ENCODE measurements at regions not wholly inside any gene's neighbourhood (a gene's known extent, or its start where the extent isn't known, plus 50 kb on each side); places are given as distances from the start of the nearest gene placed in this dataset.

DNA sequence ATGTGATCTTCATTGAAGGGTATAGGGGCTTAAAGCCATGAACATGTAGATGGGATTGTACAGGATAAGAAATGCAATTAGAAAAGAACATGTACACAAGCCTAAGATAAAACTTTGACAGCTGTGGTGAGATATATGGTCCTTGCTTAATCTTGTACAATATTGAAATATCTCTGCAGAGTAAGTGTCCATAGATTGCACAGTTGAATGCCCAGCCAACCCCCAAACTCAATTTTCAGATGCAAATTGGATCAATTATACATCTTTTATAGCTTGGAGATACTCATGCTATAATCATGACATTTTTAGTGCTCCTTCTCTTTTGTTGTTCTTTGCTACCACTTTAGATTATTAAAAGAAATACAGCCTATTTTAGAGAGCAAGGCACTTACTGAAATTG, 59.5 kb upstream of the CHSY3 start:
- in situ Hi-C loops (cut with HindIII; ENCODE audit: low pct_unique_long_range_greater_than_20kb, low sequenced_read_pairs) (no loop called here), intact Hi-C loops (cut with micrococcal nuclease; ENCODE audit: unreplicated experiment) (no loop called here)
- H3K4me3 ChIP-seq (ENCODE audit: low read depth in 2 of 2, low read length in 2 of 2): no peak overlapping the region
- DNase-seq (ENCODE audit: low read depth, low spot score) (no peak), ATAC-seq (no peak)
- no TSS peak for BruUV-seq (replicated peaks)
- TF ChIP-seq TCF7L2 (IDR thresholded peaks at IDR 0.05; ENCODE audit: low read depth, low read length): no peak
- TF ChIP-seq POLR2AphosphoS5 (IDR thresholded peaks at IDR 0.05; ENCODE audit: low read depth, low read length): no peak
- TF ChIP-seq, protein P1, sequence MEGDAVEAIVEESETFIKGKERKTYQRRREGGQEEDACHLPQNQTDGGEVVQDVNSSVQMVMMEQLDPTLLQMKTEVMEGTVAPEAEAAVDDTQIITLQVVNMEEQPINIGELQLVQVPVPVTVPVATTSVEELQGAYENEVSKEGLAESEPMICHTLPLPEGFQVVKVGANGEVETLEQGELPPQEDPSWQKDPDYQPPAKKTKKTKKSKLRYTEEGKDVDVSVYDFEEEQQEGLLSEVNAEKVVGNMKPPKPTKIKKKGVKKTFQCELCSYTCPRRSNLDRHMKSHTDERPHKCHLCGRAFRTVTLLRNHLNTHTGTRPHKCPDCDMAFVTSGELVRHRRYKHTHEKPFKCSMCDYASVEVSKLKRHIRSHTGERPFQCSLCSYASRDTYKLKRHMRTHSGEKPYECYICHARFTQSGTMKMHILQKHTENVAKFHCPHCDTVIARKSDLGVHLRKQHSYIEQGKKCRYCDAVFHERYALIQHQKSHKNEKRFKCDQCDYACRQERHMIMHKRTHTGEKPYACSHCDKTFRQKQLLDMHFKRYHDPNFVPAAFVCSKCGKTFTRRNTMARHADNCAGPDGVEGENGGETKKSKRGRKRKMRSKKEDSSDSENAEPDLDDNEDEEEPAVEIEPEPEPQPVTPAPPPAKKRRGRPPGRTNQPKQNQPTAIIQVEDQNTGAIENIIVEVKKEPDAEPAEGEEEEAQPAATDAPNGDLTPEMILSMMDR (IDR thresholded peaks at IDR 0.05): no peak
- no peak for TF ChIP-seq SIN3A (IDR thresholded peaks at IDR 0.05; ENCODE audit: borderline replicate concordance, insufficient read depth, low read depth, low read length)
- TF ChIP-seq, protein P2, sequence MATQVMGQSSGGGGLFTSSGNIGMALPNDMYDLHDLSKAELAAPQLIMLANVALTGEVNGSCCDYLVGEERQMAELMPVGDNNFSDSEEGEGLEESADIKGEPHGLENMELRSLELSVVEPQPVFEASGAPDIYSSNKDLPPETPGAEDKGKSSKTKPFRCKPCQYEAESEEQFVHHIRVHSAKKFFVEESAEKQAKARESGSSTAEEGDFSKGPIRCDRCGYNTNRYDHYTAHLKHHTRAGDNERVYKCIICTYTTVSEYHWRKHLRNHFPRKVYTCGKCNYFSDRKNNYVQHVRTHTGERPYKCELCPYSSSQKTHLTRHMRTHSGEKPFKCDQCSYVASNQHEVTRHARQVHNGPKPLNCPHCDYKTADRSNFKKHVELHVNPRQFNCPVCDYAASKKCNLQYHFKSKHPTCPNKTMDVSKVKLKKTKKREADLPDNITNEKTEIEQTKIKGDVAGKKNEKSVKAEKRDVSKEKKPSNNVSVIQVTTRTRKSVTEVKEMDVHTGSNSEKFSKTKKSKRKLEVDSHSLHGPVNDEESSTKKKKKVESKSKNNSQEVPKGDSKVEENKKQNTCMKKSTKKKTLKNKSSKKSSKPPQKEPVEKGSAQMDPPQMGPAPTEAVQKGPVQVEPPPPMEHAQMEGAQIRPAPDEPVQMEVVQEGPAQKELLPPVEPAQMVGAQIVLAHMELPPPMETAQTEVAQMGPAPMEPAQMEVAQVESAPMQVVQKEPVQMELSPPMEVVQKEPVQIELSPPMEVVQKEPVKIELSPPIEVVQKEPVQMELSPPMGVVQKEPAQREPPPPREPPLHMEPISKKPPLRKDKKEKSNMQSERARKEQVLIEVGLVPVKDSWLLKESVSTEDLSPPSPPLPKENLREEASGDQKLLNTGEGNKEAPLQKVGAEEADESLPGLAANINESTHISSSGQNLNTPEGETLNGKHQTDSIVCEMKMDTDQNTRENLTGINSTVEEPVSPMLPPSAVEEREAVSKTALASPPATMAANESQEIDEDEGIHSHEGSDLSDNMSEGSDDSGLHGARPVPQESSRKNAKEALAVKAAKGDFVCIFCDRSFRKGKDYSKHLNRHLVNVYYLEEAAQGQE (IDR thresholded peaks at IDR 0.05; ENCODE audit: insufficient read depth in 1 of 2, low read depth in 2 of 2, low read length in 1 of 2): no peak
- ChIA-PET POLR2A (no interaction called here), CTCF (no interaction called here)
- peaks cover 4% of the 10 kb centered on the region; the same call in 1 of the 2 replicates for H3K27me3 ChIP-seq (ENCODE audit: control insufficient read depth, insufficient read depth, low read length)
- no peaks in the 10 kb centered on the region for H3K4me1 ChIP-seq (ENCODE audit: control insufficient read depth, insufficient read depth, low read length)
- no peaks in the 10 kb centered on the region for H3K36me3 ChIP-seq (ENCODE audit: control insufficient read depth, insufficient read depth, low read length)
- H3K27ac ChIP-seq (ENCODE audit: low read length): no peak overlapping the region
- no peaks in the 10 kb centered on the region for H3K9me3 ChIP-seq (ENCODE audit: control insufficient read depth, insufficient read depth, low read depth, low read length)

DNA sequence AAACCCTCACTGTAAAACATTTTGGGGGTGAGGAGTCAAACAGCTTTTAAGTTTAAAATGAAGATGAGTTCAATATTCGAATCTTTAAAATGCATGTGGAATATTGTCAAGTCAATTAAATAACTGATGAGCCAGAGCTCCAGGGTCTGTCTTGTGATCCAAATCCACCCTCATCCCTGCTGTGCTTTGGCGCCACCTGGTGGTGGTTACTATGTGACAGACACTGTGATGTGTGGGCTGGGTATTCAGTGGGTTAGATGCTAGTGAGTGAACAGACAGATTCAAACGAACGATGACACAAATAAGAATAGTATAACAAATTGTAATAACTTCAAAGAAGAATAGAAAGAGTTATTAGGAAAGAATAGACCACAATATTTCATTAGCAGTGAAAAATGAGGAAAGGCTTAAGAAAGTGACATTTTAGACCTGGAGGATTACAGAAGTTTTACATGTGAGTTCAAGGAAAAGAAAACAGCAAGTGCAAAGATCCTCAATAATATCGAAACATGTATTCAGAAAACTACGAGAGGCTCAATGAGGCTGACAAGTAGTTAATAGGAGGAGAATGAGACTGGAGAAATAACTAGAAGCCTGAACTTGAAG, 51.4 kb upstream of the CHSY3 start:
- H3K36me3 ChIP-seq (ENCODE audit: control insufficient read depth, insufficient read depth, low read length): no peaks in the 10 kb centered on the region
- ATAC-seq (peak; percentile 95), DNase-seq (ENCODE audit: low read depth, low spot score) (peak; percentile 50)
- H3K27ac ChIP-seq (ENCODE audit: low read length): no peak overlapping the region
- intact Hi-C loops (cut with micrococcal nuclease; ENCODE audit: unreplicated experiment) (loop anchor here (1.0 kb wide), 1 partner anchor 82 kb away; no protein-coding TSS in a partner anchor), in situ Hi-C loops (cut with HindIII; ENCODE audit: low pct_unique_long_range_greater_than_20kb, low sequenced_read_pairs) (no loop called here)
- TF ChIP-seq, protein P1 (IDR thresholded peaks at IDR 0.05): peak; percentile 93
- TF ChIP-seq POLR2AphosphoS5 (IDR thresholded peaks at IDR 0.05; ENCODE audit: low read depth, low read length): no peak
- CTCF ChIA-PET: interaction anchor here (0.6 kb wide), 2 partner anchors 79 to 82 kb away, joined by 3 to 7 read pairs; no protein-coding TSS in a partner anchor
- H3K4me1 ChIP-seq (ENCODE audit: control insufficient read depth, insufficient read depth, low read length): no peaks in the 10 kb centered on the region
- POLR2A ChIA-PET: no interaction called here
- H3K27me3 ChIP-seq (ENCODE audit: control insufficient read depth, insufficient read depth, low read length): 0 out of 2 replicates have a peak, but pooled peaks cover 2% of the 10 kb centered on the region
- H3K9me3 ChIP-seq (ENCODE audit: control insufficient read depth, insufficient read depth, low read depth, low read length): no peaks in the 10 kb centered on the region
- no TSS peak for BruUV-seq (replicated peaks)
- no peak overlapping the region for H3K4me3 ChIP-seq (ENCODE audit: low read depth in 2 of 2, low read length in 2 of 2)
